CD4-positive, alpha-beta T cell treated with Interleukin-15 for 1 hour (primary cell): ENCODE measurements at regions not wholly inside any gene's neighbourhood (a gene's known extent, or its start where the extent isn't known, plus 50 kb on each side); places are given as distances from the start of the nearest gene placed in this dataset.

Experiments used
- DNase-seq: peaks from one replicate; pipeline ENCODE4 v3.0.0-alpha.2; 2020

- no peak for DNase-seq
These were observed 321.6 kb upstream of the TNP1 start for GRCh38 chr2:217181512-217181911.

GRCh38 chr2:217179854-217180253, 320.0 kb upstream of the TNP1 start:
- DNase-seq: no peak

- no peak for DNase-seq
These were observed 318.5 kb upstream of the TNP1 start for GRCh38 chr2:217178341-217178740.

- no peak for DNase-seq
These were observed 317.9 kb upstream of the TNP1 start for GRCh38 chr2:217177720-217178119.

GRCh38 chr2:217171874-217172273, 312.0 kb upstream of the TNP1 start:
- no peak for DNase-seq

- no peak for DNase-seq
These were observed 308.6 kb upstream of the TNP1 start for GRCh38 chr2:217168496-217168895.

- no peak for DNase-seq
These were observed 307.7 kb upstream of the TNP1 start for GRCh38 chr2:217167531-217167930.

- no peak for DNase-seq
These were observed 306.5 kb upstream of the TNP1 start for GRCh38 chr2:217166241-217166850.

GRCh38 chr2:217165547-217165946, 305.7 kb upstream of the TNP1 start:
- no peak for DNase-seq

- no peak for DNase-seq
These were observed 304.1 kb upstream of the TNP1 start for GRCh38 chr2:217163987-217164386.

GRCh38 chr2:217162533-217162932, 302.7 kb upstream of the TNP1 start:
- peak; percentile 18 for DNase-seq

GRCh38 chr2:217160978-217161973, 301.4 kb upstream of the TNP1 start:
- DNase-seq: no peak

- no peak for DNase-seq
These were observed 300.4 kb upstream of the TNP1 start for GRCh38 chr2:217160103-217160743.

GRCh38 chr2:217158928-217159327, 299.1 kb upstream of the TNP1 start:
- no peak for DNase-seq

GRCh38 chr2:217157581-217157980, 297.7 kb upstream of the TNP1 start:
- DNase-seq: no peak

GRCh38 chr2:217156801-217157200, 296.9 kb upstream of the TNP1 start:
- no peak for DNase-seq

GRCh38 chr2:217154923-217155322, 295.1 kb upstream of the TNP1 start:
- no peak for DNase-seq

- DNase-seq: no peak
These were observed 293.6 kb upstream of the TNP1 start for GRCh38 chr2:217153510-217153909.

GRCh38 chr2:217152831-217153230, 293.0 kb upstream of the TNP1 start:
- DNase-seq: no peak

GRCh38 chr2:217151509-217152206, 291.8 kb upstream of the TNP1 start:
- no peak for DNase-seq

GRCh38 chr2:217150236-217150635, 290.4 kb upstream of the TNP1 start:
- DNase-seq: no peak

- DNase-seq: no peak
These were observed 289.3 kb upstream of the TNP1 start for GRCh38 chr2:217149087-217149660.

- DNase-seq: no peak
These were observed 288.0 kb upstream of the TNP1 start for GRCh38 chr2:217147818-217148217.
